ENCODE measurements at regions not wholly inside any gene's neighbourhood (a gene's known extent, or its start where the extent isn't known, plus 50 kb on each side); places are given as distances from the start of the nearest gene placed in this dataset.

DNA sequence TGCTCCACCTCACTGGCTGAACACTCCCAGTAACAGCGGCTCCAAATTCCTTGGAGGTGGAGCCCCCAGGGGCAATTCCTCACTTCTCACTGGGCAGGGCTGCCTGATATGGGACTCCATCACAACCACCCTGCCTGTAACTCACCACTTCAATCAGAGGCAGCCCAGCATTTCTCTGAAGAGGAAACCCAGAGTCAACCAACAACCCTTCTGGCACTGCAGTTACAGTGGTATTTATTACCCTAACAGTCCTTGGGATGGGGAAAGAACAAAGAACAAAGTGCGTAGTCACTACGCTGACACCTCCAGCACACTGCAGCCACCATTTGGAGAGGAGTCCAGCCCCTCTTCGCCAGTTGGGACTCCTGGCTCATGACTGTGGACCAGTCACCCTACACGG is 85.7 kb upstream of the GALNT13 start:
- TF ChIP-seq EZH2 (IDR thresholded peaks at IDR 0.05) (no peak), POLR2AphosphoS5 (IDR thresholded peaks at IDR 0.05; ENCODE audit: borderline replicate concordance, low read depth, low read length) (no peak), FOXP2 (optimal IDR thresholded peaks at IDR 0.05; ENCODE audit: control extremely low read depth, extremely low read length, insufficient read depth) (no peak)

Data from SK-N-MC (cell line).